ENCODE measurements at regions not wholly inside any gene's neighbourhood (a gene's known extent, or its start where the extent isn't known, plus 50 kb on each side); places are given as distances from the start of the nearest gene placed in this dataset.

DNA sequence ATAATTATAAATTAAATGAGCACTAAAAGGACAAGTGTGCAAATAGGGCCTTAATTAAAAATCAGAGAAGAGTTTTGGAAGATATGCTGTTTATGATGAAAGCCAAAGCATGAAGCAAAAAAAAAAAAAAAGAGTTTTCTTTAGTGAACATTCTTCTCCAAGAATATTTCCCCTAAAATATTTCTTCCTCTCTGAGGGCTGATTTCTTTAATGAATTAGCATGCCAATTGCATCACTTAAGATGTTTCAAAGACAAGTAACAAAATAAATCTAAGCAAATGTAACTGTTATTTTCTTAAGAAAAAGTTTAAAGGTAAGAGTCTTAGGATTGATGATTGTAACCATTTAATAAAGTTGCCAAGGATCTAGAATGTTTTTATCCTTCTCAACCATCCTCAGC, 81.6 kb upstream of the MPDZ start:
- intact Hi-C loops (cut with micrococcal nuclease) = no loop called here

DNA sequence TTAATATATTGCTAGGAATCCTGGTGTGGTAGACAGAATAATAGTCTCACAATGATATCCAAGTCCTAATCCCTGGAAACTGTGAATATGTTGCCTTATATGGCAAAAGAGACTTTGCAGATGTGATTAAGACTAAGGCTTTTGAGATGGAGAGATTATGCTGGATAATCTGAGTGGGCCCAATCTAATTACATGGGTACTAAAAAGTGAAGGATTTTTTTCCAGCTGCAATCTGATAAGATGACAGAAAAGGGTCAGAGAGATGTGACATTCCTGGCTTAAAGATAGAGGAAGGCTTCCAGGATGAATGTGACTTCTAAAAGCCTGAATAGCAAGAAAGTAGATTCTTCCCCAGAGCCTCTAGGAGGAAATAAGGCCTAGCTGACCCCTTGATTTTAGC, 80.7 kb upstream of the MPDZ start:
- H2AFZ ChIP-seq (ENCODE audit: insufficient read depth, low read depth, low read length, poor library complexity, severe bottlenecking) = no peak overlapping the region
- H3K9me3 Mint-ChIP-seq (ENCODE audit: insufficient read depth) = no peaks in the 10 kb centered on the region
- H3K27ac ChIP-seq (ENCODE audit: low read length in 2 of 2) = no peak overlapping the region
- no peaks in the 10 kb centered on the region for H3K4me1 ChIP-seq (ENCODE audit: control insufficient read depth in 2 of 2, insufficient read depth in 2 of 2, low read length in 2 of 2)
- H3K9me3 ChIP-seq (ENCODE audit: control extremely low read depth in 1 of 3, control insufficient read depth in 2 of 3, insufficient read depth in 1 of 3, low read length in 2 of 3) = peaks cover 0 to 3% (median 0%) of the 10 kb centered on the region in 3 donors
- H3K27me3 Mint-ChIP-seq = no peaks in the 10 kb centered on the region
- no peak for DNase-seq
- H3K36me3 ChIP-seq (replicated peaks in 1 of 2; ENCODE audit: control extremely low read depth in 1 of 2, control insufficient read depth in 1 of 2, extremely low read depth in 1 of 2, insufficient read depth in 2 of 2, low read length in 1 of 2) = no peaks in the 10 kb centered on the region
- H3K4me3 Mint-ChIP-seq = no peak overlapping the region
- ChIA-PET CTCF (no interaction called here), POLR2A (no interaction called here)
- no peak overlapping the region for H3K4me2 ChIP-seq (replicated peaks; ENCODE audit: low read depth, low read length, poor library complexity, severe bottlenecking)
- no peaks in the 10 kb centered on the region for H4K20me1 ChIP-seq (ENCODE audit: control insufficient read depth, insufficient read depth, low read length, poor library complexity, severe bottlenecking)
- no peak for ATAC-seq (ENCODE audit: low read depth)
- H3K9ac ChIP-seq (ENCODE audit: low read length) = no peak overlapping the region
- TF ChIP-seq, protein P1, sequence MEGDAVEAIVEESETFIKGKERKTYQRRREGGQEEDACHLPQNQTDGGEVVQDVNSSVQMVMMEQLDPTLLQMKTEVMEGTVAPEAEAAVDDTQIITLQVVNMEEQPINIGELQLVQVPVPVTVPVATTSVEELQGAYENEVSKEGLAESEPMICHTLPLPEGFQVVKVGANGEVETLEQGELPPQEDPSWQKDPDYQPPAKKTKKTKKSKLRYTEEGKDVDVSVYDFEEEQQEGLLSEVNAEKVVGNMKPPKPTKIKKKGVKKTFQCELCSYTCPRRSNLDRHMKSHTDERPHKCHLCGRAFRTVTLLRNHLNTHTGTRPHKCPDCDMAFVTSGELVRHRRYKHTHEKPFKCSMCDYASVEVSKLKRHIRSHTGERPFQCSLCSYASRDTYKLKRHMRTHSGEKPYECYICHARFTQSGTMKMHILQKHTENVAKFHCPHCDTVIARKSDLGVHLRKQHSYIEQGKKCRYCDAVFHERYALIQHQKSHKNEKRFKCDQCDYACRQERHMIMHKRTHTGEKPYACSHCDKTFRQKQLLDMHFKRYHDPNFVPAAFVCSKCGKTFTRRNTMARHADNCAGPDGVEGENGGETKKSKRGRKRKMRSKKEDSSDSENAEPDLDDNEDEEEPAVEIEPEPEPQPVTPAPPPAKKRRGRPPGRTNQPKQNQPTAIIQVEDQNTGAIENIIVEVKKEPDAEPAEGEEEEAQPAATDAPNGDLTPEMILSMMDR (IDR thresholded peaks at IDR 0.05) = no peak
- TF ChIP-seq EZH2 (IDR thresholded peaks at IDR 0.05; ENCODE audit: borderline replicate concordance, insufficient read depth, low read depth, low read length, poor library complexity, severe bottlenecking) = no peak
- H3K27me3 ChIP-seq (replicated peaks in 1 of 4; ENCODE audit: control extremely low read depth in 1 of 4, control insufficient read depth in 3 of 4, insufficient read depth in 4 of 4, low read length in 3 of 4) = no peaks in the 10 kb centered on the region
- intact Hi-C loops (cut with micrococcal nuclease) = no loop called here
- H3K4me1 Mint-ChIP-seq = no peaks in the 10 kb centered on the region
- H3K79me2 ChIP-seq (ENCODE audit: control insufficient read depth, insufficient read depth, low read length) = no peaks in the 10 kb centered on the region
- no peak overlapping the region for H3K27ac Mint-ChIP-seq
- H3K4me3 ChIP-seq (ENCODE audit: control extremely low read depth in 1 of 5, extremely low read depth in 1 of 5, insufficient read depth in 1 of 5, low read depth in 2 of 5, low read length in 4 of 5) = no peak overlapping the region

More for the DNA sequence above, 81.6 kb upstream of the MPDZ start:
- peaks cover 0 to 3% (median 0%) of the 10 kb centered on the region in 3 donors for H3K9me3 ChIP-seq (ENCODE audit: control extremely low read depth in 1 of 3, control insufficient read depth in 2 of 3, insufficient read depth in 1 of 3, low read length in 2 of 3)
- H3K9ac ChIP-seq (ENCODE audit: low read length) = no peak overlapping the region
- H3K27me3 ChIP-seq (replicated peaks in 1 of 4; ENCODE audit: control extremely low read depth in 1 of 4, control insufficient read depth in 3 of 4, insufficient read depth in 4 of 4, low read length in 3 of 4) = no peaks in the 10 kb centered on the region
- H3K27ac ChIP-seq (ENCODE audit: low read length in 2 of 2) = no peak overlapping the region
- Mint-ChIP-seq H3K9me3 (ENCODE audit: insufficient read depth) (no peaks in the 10 kb centered on the region), H3K27me3 (no peaks in the 10 kb centered on the region), H3K27ac (no peak overlapping the region), H3K4me3 (no peak overlapping the region), H3K4me1 (no peaks in the 10 kb centered on the region)
- ChIA-PET POLR2A (no interaction called here), CTCF (no interaction called here)
- no peak overlapping the region for H2AFZ ChIP-seq (ENCODE audit: insufficient read depth, low read depth, low read length, poor library complexity, severe bottlenecking)
- H3K79me2 ChIP-seq (ENCODE audit: control insufficient read depth, insufficient read depth, low read length) = no peaks in the 10 kb centered on the region
- H3K4me1 ChIP-seq (ENCODE audit: control insufficient read depth in 2 of 2, insufficient read depth in 2 of 2, low read length in 2 of 2) = no peaks in the 10 kb centered on the region
- no peak overlapping the region for H3K4me2 ChIP-seq (replicated peaks; ENCODE audit: low read depth, low read length, poor library complexity, severe bottlenecking)
- H4K20me1 ChIP-seq (ENCODE audit: control insufficient read depth, insufficient read depth, low read length, poor library complexity, severe bottlenecking) = no peaks in the 10 kb centered on the region
- no peak for ATAC-seq (ENCODE audit: low read depth)
- no peak overlapping the region for H3K4me3 ChIP-seq (ENCODE audit: control extremely low read depth in 1 of 5, extremely low read depth in 1 of 5, insufficient read depth in 1 of 5, low read depth in 2 of 5, low read length in 4 of 5)
- no peak for TF ChIP-seq EZH2 (IDR thresholded peaks at IDR 0.05; ENCODE audit: borderline replicate concordance, insufficient read depth, low read depth, low read length, poor library complexity, severe bottlenecking)
- TF ChIP-seq, protein P1 (IDR thresholded peaks at IDR 0.05) = no peak
- DNase-seq = no peak
- no peaks in the 10 kb centered on the region for H3K36me3 ChIP-seq (replicated peaks in 1 of 2; ENCODE audit: control extremely low read depth in 1 of 2, control insufficient read depth in 1 of 2, extremely low read depth in 1 of 2, insufficient read depth in 2 of 2, low read length in 1 of 2)

Measured in B cell (primary cell).